ENCODE measurements at regions not wholly inside any gene's neighbourhood (a gene's known extent, or its start where the extent isn't known, plus 50 kb on each side); places are given as distances from the start of the nearest gene placed in this dataset.

DNA sequence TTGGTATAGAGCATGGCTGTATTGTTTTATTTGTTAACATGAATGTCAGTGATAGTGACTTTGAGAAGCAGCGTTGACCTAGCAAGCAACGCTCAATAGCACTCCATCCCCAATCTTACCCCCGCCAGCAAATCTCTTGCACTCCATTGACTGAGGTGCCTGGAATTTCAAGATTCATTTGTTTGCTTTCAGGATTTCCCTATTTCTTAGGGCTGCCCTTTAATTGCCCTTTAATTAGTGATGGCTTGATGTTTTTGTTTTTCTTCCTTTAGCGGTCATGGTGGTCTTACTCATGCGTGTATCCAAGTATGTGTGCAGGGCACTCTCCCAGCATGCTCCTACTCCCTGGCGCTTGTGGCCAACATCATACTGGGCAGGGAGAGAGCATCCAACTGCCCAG is 216.8 kb upstream of the TBL1XR1 start:
- TF ChIP-seq, protein P1, sequence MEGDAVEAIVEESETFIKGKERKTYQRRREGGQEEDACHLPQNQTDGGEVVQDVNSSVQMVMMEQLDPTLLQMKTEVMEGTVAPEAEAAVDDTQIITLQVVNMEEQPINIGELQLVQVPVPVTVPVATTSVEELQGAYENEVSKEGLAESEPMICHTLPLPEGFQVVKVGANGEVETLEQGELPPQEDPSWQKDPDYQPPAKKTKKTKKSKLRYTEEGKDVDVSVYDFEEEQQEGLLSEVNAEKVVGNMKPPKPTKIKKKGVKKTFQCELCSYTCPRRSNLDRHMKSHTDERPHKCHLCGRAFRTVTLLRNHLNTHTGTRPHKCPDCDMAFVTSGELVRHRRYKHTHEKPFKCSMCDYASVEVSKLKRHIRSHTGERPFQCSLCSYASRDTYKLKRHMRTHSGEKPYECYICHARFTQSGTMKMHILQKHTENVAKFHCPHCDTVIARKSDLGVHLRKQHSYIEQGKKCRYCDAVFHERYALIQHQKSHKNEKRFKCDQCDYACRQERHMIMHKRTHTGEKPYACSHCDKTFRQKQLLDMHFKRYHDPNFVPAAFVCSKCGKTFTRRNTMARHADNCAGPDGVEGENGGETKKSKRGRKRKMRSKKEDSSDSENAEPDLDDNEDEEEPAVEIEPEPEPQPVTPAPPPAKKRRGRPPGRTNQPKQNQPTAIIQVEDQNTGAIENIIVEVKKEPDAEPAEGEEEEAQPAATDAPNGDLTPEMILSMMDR (IDR thresholded peaks at IDR 0.05), result no peak
- no peak for TF ChIP-seq POLR2A (IDR thresholded peaks at IDR 0.05)

Measured in testis (tissue), 2 donors.